ENCODE measurements at regions not wholly inside any gene's neighbourhood (a gene's known extent, or its start where the extent isn't known, plus 50 kb on each side); places are given as distances from the start of the nearest gene placed in this dataset.

DNA sequence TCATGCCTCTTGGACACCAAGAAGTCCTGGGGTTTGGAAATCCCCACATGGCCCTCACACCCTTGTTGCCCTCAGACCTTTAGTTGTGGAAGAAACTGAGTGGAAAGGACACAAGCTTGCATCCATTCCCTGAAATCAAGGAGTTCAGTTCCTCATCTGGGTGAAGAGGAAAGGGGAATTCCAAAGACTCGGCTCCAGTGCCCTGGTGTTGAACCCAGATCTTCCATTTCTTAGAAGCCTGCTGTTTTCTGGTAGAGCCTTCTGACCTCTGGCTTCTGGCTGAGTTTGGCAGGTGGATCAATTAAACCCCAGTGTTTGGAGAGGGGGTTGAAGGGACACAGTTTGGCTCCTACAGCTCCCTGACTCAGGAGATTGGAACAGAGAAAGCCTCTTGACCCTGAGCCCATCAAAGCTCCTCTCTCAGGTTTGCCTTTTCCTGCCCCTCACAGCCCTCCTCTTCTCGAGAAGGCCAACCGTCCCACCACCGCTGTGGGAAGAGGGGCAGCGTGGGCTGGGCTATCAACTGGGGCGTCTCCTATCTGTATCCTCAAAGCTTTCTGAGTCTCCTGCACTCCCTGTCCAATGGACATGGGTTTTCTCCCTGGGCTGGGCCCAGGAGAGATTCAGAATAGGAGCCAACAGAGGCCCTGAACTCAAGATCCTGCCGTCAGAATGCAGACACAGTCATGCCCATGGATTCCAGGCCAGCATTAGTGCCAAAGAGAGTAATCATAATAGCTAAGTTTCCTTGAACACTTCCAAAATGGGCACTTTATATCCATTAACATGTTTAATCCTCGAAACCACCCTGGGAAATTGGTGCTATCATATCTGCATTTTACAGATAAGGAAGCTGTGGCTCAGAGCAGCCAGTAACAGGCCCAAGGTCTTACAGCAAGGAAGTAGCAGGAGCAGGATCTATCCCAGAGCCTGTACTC lies 146.2 kb downstream of the VEGFA start:
- no peak for TF ChIP-seq CTCF (conservative IDR thresholded peaks at IDR 0.05; ENCODE audit: low read length)
- no peak for TF ChIP-seq EZH2phosphoT487 (IDR thresholded peaks at IDR 0.05; ENCODE audit: borderline replicate concordance)
